Endothelial cell of umbilical vein (primary cell): ENCODE measurements at regions not wholly inside any gene's neighbourhood (a gene's known extent, or its start where the extent isn't known, plus 50 kb on each side); places are given as distances from the start of the nearest gene placed in this dataset.

ENCODE experiments used
- EZH2 ChIP-seq: IDR thresholded peaks from 2 replicates; pipeline ENCODE4 v1.6.1; 2012; ENCODE audit warnings: borderline replicate concordance, low read depth, mild to moderate bottlenecking, moderate library complexity, low read length, inconsistent platforms; ENCODE audit not compliant: severe bottlenecking
- GATA2 ChIP-seq: IDR thresholded peaks from 2 replicates; pipeline ENCODE4 v1.7.0; 2011; ENCODE audit warnings: low read depth, mild to moderate bottlenecking, moderate library complexity, mixed read lengths, low read length; ENCODE audit not compliant: insufficient read length, insufficient read depth
- JUN ChIP-seq: IDR thresholded peaks from 2 replicates; pipeline ENCODE4 v1.6.1; 2011; ENCODE audit warnings: borderline replicate concordance, low read depth; ENCODE audit not compliant: insufficient read length, insufficient read depth
- MYC ChIP-seq: IDR thresholded peaks from one replicate; pipeline ENCODE4 v1.6.1; 2011; ENCODE audit warnings: mild to moderate bottlenecking, low read depth, low read length
- POLR2A ChIP-seq: IDR thresholded peaks from 2 replicates; pipeline ENCODE4 v1.6.1; 2012; ENCODE audit warnings: low read depth, mild to moderate bottlenecking, control low read depth, low read length
- POLR2AphosphoS5 ChIP-seq: IDR thresholded peaks from 2 replicates; pipeline ENCODE4 v1.6.1; 2012; ENCODE audit warnings: low read depth, mild to moderate bottlenecking, control low read depth, low read length, moderate library complexity; ENCODE audit not compliant: insufficient read depth
- TF ChIP-seq, protein P1 (sequence below), 2 donors: IDR thresholded peaks; 1 replicate in 1 of 2; 2 replicates in 1 of 2; pipeline ENCODE4 v1.5.1; 2011; ENCODE audit warnings: low read length in 2 of 2, mild to moderate bottlenecking in 2 of 2, moderate library complexity in 2 of 2, control low read depth in 1 of 2, inconsistent platforms in 1 of 2, low read depth in 1 of 2; ENCODE audit not compliant: insufficient read depth in 1 of 2; ENCODE audit errors: extremely low read depth in 1 of 2
- TF ChIP-seq, protein P2 (sequence below): IDR thresholded peaks from 2 replicates; pipeline ENCODE4 v1.6.1; 2011; ENCODE audit not compliant: insufficient read depth, insufficient read length

DNA sequence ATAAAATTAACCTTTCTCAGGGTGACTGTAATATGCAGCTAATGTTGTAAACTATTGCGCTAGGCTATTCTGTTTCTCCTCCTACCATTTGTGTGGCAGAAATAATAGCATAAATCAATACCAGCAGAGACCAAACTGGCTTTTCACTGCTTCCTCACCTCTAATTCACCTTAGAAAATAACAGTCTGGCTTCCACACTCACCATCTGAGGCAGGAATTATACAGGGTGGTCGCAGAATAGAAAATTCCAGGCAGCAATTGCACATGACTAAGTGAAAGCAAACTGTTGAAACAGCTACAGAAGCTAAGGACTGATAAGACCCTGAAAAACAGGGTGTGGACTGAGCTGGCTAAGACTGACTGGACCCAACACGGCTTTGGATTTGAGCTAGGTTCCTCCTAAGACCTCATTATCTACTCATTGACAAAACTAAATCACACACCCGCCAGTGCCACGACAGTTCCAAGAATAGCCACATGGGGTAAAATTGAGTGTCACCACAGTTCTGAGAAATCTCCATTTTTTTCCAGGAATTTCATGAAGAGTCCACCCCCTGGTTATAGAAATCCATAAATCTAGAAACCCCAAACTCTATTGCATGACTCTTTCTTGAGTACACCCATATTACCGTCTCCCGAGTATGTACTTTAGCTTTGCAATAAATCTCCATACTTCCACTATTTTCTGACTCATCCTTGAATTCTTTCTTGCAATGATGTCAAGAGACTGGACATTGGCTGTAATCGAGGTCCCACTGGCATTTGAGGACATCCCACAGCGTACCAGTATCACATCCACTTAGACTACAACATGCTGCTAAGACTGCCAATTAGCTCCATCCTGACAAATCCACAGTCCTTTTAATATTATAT is 60.9 kb upstream of the KCNQ5 start:
- TF ChIP-seq MYC (no peak), EZH2 (no peak), POLR2AphosphoS5 (no peak), POLR2A (no peak), JUN (no peak), GATA2 (no peak)
- TF ChIP-seq, protein P1, sequence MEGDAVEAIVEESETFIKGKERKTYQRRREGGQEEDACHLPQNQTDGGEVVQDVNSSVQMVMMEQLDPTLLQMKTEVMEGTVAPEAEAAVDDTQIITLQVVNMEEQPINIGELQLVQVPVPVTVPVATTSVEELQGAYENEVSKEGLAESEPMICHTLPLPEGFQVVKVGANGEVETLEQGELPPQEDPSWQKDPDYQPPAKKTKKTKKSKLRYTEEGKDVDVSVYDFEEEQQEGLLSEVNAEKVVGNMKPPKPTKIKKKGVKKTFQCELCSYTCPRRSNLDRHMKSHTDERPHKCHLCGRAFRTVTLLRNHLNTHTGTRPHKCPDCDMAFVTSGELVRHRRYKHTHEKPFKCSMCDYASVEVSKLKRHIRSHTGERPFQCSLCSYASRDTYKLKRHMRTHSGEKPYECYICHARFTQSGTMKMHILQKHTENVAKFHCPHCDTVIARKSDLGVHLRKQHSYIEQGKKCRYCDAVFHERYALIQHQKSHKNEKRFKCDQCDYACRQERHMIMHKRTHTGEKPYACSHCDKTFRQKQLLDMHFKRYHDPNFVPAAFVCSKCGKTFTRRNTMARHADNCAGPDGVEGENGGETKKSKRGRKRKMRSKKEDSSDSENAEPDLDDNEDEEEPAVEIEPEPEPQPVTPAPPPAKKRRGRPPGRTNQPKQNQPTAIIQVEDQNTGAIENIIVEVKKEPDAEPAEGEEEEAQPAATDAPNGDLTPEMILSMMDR (IDR thresholded peaks at IDR 0.05; ENCODE audit: extremely low read depth in 1 of 2, insufficient read depth in 1 of 2, low read depth in 1 of 2, low read length in 2 of 2), result no peak
- TF ChIP-seq, protein P2, sequence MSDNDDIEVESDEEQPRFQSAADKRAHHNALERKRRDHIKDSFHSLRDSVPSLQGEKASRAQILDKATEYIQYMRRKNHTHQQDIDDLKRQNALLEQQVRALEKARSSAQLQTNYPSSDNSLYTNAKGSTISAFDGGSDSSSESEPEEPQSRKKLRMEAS, result no peak
